GM21367 (cell line): ENCODE measurements at regions not wholly inside any gene's neighbourhood (a gene's known extent, or its start where the extent isn't known, plus 50 kb on each side); places are given as distances from the start of the nearest gene placed in this dataset.

Source experiments
- ATAC-seq: cut with Tn5 transposase; IDR thresholded peaks from one replicate; pipeline ENCODE4 v1.9.1; 2021; ENCODE audit not compliant: unreplicated experiment

GRCh38 chr6:97790926-97791590, 508.0 kb upstream of the MMS22L start:
- no peak for ATAC-seq

- no peak for ATAC-seq
These were observed 522.6 kb upstream of the MMS22L start for GRCh38 chr6:97805596-97805995.

GRCh38 chr6:97812940-97813339, 529.9 kb upstream of the MMS22L start:
- ATAC-seq: no peak

GRCh38 chr6:97813889-97814567, 531.0 kb upstream of the MMS22L start:
- ATAC-seq: no peak

- no peak for ATAC-seq
These were observed 532.3 kb upstream of the MMS22L start for GRCh38 chr6:97815301-97815812.

GRCh38 chr6:97816526-97816925, 533.5 kb upstream of the MMS22L start:
- no peak for ATAC-seq

GRCh38 chr6:97819710-97820109, 536.7 kb upstream of the MMS22L start:
- ATAC-seq: no peak

- no peak for ATAC-seq
These were observed 537.4 kb upstream of the MMS22L start for GRCh38 chr6:97820400-97820799.

- ATAC-seq: no peak
These were observed 539.6 kb upstream of the MMS22L start for GRCh38 chr6:97822632-97823031.

GRCh38 chr6:97841763-97842162, 558.7 kb upstream of the MMS22L start:
- ATAC-seq: no peak

- no peak for ATAC-seq
These were observed 559.5 kb upstream of the MMS22L start for GRCh38 chr6:97842521-97842920.

GRCh38 chr6:97849390-97849789, 566.4 kb upstream of the MMS22L start:
- ATAC-seq: no peak

- no peak for ATAC-seq
These were observed 567.6 kb upstream of the MMS22L start for GRCh38 chr6:97850458-97851212.

- ATAC-seq: no peak
These were observed 580.7 kb upstream of the MMS22L start for GRCh38 chr6:97863697-97864096.

- no peak for ATAC-seq
These were observed 581.4 kb upstream of the MMS22L start for GRCh38 chr6:97864366-97864765.

- no peak for ATAC-seq
These were observed 581.8 kb upstream of the MMS22L start for GRCh38 chr6:97864826-97865225.

- ATAC-seq: no peak
These were observed 582.6 kb upstream of the MMS22L start for GRCh38 chr6:97865612-97866011.

- ATAC-seq: no peak
These were observed 583.6 kb upstream of the MMS22L start for GRCh38 chr6:97866616-97867015.

- no peak for ATAC-seq
These were observed 584.2 kb upstream of the MMS22L start for GRCh38 chr6:97867177-97867576.

- ATAC-seq: no peak
These were observed 587.3 kb upstream of the MMS22L start for GRCh38 chr6:97870273-97870672.

GRCh38 chr6:97876711-97877110, 593.7 kb upstream of the MMS22L start:
- ATAC-seq: no peak

- no peak for ATAC-seq
These were observed 599.7 kb upstream of the MMS22L start for GRCh38 chr6:97882755-97883154.
